HepG2 (cell line): ENCODE measurements at regions not wholly inside any gene's neighbourhood (a gene's known extent, or its start where the extent isn't known, plus 50 kb on each side); places are given as distances from the start of the nearest gene placed in this dataset.

Experiments
- ATAC-seq: fragments of 200-7000 bp; cut with Tn5 transposase; 3 replicates; pipeline ENCODE4 v1.9.1; 2020; ENCODE audit warnings: mild to moderate bottlenecking, moderate library complexity
- BruUV-seq: library from RNA; stranded (reverse); fragments of 400-500 nt; replicated peaks from 2 replicates; lab custom pipeline; 2021; lab: Mats Ljungman, UMichigan
- CTCF ChIA-PET: fragments of 300-600 bp; formaldehyde crosslinking; extraction: SDS; loops from one replicate; lab custom pipeline; 2021; ENCODE audit warnings: low total read pairs, inconsistent platforms, low intra/inter-chr PET ratio; lab: Yijun Ruan, JAX
- POLR2A ChIA-PET: fragments of 350-600 bp; sonication (Branson Sonifier 250); formaldehyde crosslinking; loops from one replicate; lab custom pipeline; 2020; ENCODE audit warnings: antibody characterized with exemption, inconsistent platforms; lab: Yijun Ruan, JAX
- DNase-seq: peaks from one replicate; pipeline ENCODE4 v3.0.0-alpha.2; 2015; ENCODE audit warnings: low spot score
- FAIRE-seq: peaks from 3 replicates; lab custom pipeline; 2011; peaks lifted over from hg19 to GRCh38; lab: Jason Lieb, UNC
- H2AFZ ChIP-seq: one replicate; pipeline ENCODE4 v1.6.1; 2011; ENCODE audit warnings: low read length, inconsistent platforms
- H3K27ac ChIP-seq: fragments of 300-600 bp; 3 replicates; pipeline ENCODE4 v1.8.0; 2011; ENCODE audit warnings: mixed run types, mild to moderate bottlenecking, mixed read lengths, low read length, inconsistent platforms; ENCODE audit not compliant: insufficient read depth; ENCODE audit errors: extremely low read length
- H3K27me3 ChIP-seq, 2 experiments: fragments of 200-600 bp in 1 of 2; 2 replicates in 1 of 2; 3 replicates in 1 of 2; pipeline versions ENCODE4 v1.6.0 to v1.8.0; 2011; ENCODE audit warnings: low read length in 2 of 2, mild to moderate bottlenecking in 2 of 2, moderate library complexity in 2 of 2, inconsistent platforms in 1 of 2; ENCODE audit not compliant: insufficient read depth in 2 of 2, control insufficient read depth in 1 of 2
- H3K36me3 ChIP-seq, 2 experiments: fragments of 200-600 bp in 1 of 2; replicated peaks in 1 of 2; 2 replicates in 1 of 2; 3 replicates in 1 of 2; pipeline versions ENCODE4 v1.5.1 to v1.8.0; 2011; ENCODE audit warnings: low read length in 2 of 2, inconsistent platforms in 1 of 2; ENCODE audit not compliant: insufficient read depth in 2 of 2, control insufficient read depth in 1 of 2
- H3K4me1 ChIP-seq: 2 replicates; pipeline ENCODE4 v1.5.1; 2012; ENCODE audit warnings: low read length, inconsistent platforms; ENCODE audit not compliant: insufficient read depth
- H3K4me2 ChIP-seq: 2 replicates; pipeline ENCODE4 v1.6.0; 2011; ENCODE audit warnings: low read depth, low read length, inconsistent platforms
- H3K4me3 ChIP-seq, 3 experiments: fragments of 200-600 bp in 1 of 3; sonication (generic), shearing (Covaris generic) in 1 of 3; replicated peaks in 1 of 3; 2 replicates each; pipeline ENCODE4 v1.5.1; 2011 to 2016; ENCODE audit warnings: low read length in 3 of 3, inconsistent platforms in 2 of 3, low read depth in 2 of 3, mild to moderate bottlenecking in 2 of 3, control low read depth in 1 of 3, mixed read lengths in 1 of 3; ENCODE audit not compliant: insufficient read depth in 1 of 3
- H3K79me2 ChIP-seq: one replicate; pipeline ENCODE4 v1.6.1; 2011; ENCODE audit warnings: low read length, inconsistent platforms; ENCODE audit not compliant: insufficient read depth
- H3K9ac ChIP-seq: 2 replicates; pipeline ENCODE4 v1.6.0; 2011; ENCODE audit warnings: mild to moderate bottlenecking, low read depth, low read length, inconsistent platforms; ENCODE audit not compliant: insufficient read depth
- H3K9me3 ChIP-seq: 2 replicates; pipeline ENCODE4 v1.5.1; 2012; ENCODE audit warnings: mild to moderate bottlenecking, low read length
- H4K20me1 ChIP-seq: 2 replicates; pipeline ENCODE4 v1.6.0; 2011; ENCODE audit warnings: inconsistent platforms, mild to moderate bottlenecking, low read length, moderate library complexity; ENCODE audit not compliant: insufficient read depth
- CCAR2 ChIP-seq: fragments of 200-400 bp; formaldehyde crosslinking; optimal IDR thresholded peaks from 2 replicates; pipeline ENCODE3; 2018; ENCODE audit warnings: low read depth, mild to moderate bottlenecking, low read length, moderate library complexity
- PITX1 ChIP-seq: sonication (generic); formaldehyde crosslinking; IDR thresholded peaks from 2 replicates; pipeline ENCODE4 v1.5.1; 2020; ENCODE audit warnings: mild to moderate bottlenecking, missing genetic modification reagents
- PRDM4 ChIP-seq: sonication (generic); formaldehyde crosslinking; IDR thresholded peaks from 2 replicates; pipeline ENCODE4 v1.9.0; 2021; ENCODE audit warnings: missing genetic modification reagents, borderline replicate concordance
- ZFP37 ChIP-seq: sonication (generic); formaldehyde crosslinking; IDR thresholded peaks from 2 replicates; pipeline ENCODE4 v1.4.0; 2020; ENCODE audit warnings: missing genetic modification reagents, borderline replicate concordance
- ZNF543 ChIP-seq: sonication (generic); formaldehyde crosslinking; IDR thresholded peaks from 2 replicates; pipeline ENCODE4 v1.4.0; 2020; ENCODE audit warnings: mild to moderate bottlenecking, missing genetic modification reagents
- ZNF644 ChIP-seq: IDR thresholded peaks from 2 replicates; pipeline ENCODE4 v1.6.1; 2016; ENCODE audit warnings: low read depth
- WGBS: methylation state at CpG from one replicate; pipeline ENCODE4 v1.1.6; 2017; ENCODE audit warnings: low lambda C conversion rate; 5-methylcytosine and 5-hydroxymethylcytosine counted together
- in situ Hi-C: cut with HindIII; loops from 2 replicates; pipeline ENCODE4 v1.10.0; 2017; ENCODE audit warnings: low pct_unique_long_range_greater_than_20kb; ENCODE audit not compliant: extremely low pct_ligation_motif_present
- intact Hi-C: fragments of 100-400 bp; cut with micrococcal nuclease; formaldehyde crosslinking; loops from one replicate; pipeline ENCODE4 v1.10.0; 2022; ENCODE audit not compliant: unreplicated experiment

DNA sequence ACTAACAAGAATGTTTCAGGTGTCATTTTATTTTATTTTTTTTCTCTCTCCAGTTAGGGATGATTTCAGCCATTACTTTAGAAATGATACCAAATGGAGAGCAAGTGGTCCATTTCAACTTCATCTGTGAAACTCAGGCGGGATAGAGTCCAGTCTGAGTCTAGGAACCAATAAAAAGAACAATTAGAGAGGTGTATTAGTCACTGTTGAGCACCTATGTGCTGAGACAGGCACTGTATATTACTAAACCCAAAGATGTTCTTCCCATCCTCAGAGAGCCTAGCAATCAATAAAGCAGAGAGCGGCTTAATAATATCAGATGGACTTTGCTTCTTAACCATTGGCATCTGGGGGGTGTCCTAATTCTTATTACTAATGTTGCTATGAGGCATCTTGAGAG, 410.3 kb upstream of the SLC24A2 start:
- no peak overlapping the region for H3K27ac ChIP-seq
- H3K4me3 ChIP-seq: no peak overlapping the region
- H3K36me3 ChIP-seq: no peaks in the 10 kb centered on the region
- intact Hi-C loops (no loop called here), in situ Hi-C loops (no loop called here)
- ATAC-seq (no peak), FAIRE-seq (no peak), DNase-seq (no peak)
- H2AFZ ChIP-seq: no peak overlapping the region
- BruUV-seq: no TSS peak
- H4K20me1 ChIP-seq: no peaks in the 10 kb centered on the region
- no peaks in the 10 kb centered on the region for H3K9me3 ChIP-seq
- H3K79me2 ChIP-seq: no peaks in the 10 kb centered on the region
- POLR2A ChIA-PET: no interaction called here
- H3K4me1 ChIP-seq: no peaks in the 10 kb centered on the region
- WGBS: 25% methylated on average over 2 of the region's 2 CpGs
- CTCF ChIA-PET: no interaction called here
- H3K27me3 ChIP-seq: no peaks in the 10 kb centered on the region
- no peak overlapping the region for H3K4me2 ChIP-seq
- TF ChIP-seq ZFP37 (CRISPR knock-in tag) (no peak), ZNF644 (no peak), PRDM4 (CRISPR knock-in tag) (no peak), CCAR2 (no peak), ZNF543 (CRISPR knock-in tag) (no peak), PITX1 (CRISPR knock-in tag) (no peak)
- TF ChIP-seq, all 625 proteins: peak for 0
- H3K9ac ChIP-seq: no peak overlapping the region
